Smooth muscle cell (in vitro differentiated cells): ENCODE measurements at regions not wholly inside any gene's neighbourhood (a gene's known extent, or its start where the extent isn't known, plus 50 kb on each side); places are given as distances from the start of the nearest gene placed in this dataset.
"Not testable (repeated sequence)": the region's sequence is repeated elsewhere in the genome, so short reads cannot be mapped to it uniquely, and the experiment has no call there.

Experiments used
- DNase-seq: peaks from one replicate; lab custom pipeline; 2025; ENCODE audit not compliant: unreplicated experiment; lab: John Stamatoyannopoulos, UW
- H2AFZ ChIP-seq: fragments of 200-600 bp; sonication (generic); 2 replicates; pipeline ENCODE4 v1.6.0; 2016; ENCODE audit warnings: antibody characterized with exemption, low read depth, mild to moderate bottlenecking
- H3F3A ChIP-seq: fragments of 200-600 bp; sonication (generic); 2 replicates; pipeline ENCODE4 v1.6.0; 2017; ENCODE audit warnings: antibody characterized with exemption, low read depth
- H3K27ac ChIP-seq: fragments of 200-600 bp; sonication (generic); 2 replicates; pipeline ENCODE4 v1.5.1; 2016; ENCODE audit warnings: low read depth, mild to moderate bottlenecking
- H3K27me3 ChIP-seq: fragments of 200-600 bp; sonication (generic); 2 replicates; pipeline ENCODE4 v1.6.1; 2016; ENCODE audit warnings: low read depth, mild to moderate bottlenecking
- H3K36me3 ChIP-seq: fragments of 200-600 bp; sonication (generic); 2 replicates; pipeline ENCODE4 v1.5.1; 2016; ENCODE audit warnings: low read depth
- H3K4me1 ChIP-seq: fragments of 200-600 bp; sonication (generic); 2 replicates; pipeline ENCODE4 v1.5.1; 2016; ENCODE audit warnings: low read depth
- H3K4me2 ChIP-seq: fragments of 200-600 bp; sonication (generic); 2 replicates; pipeline ENCODE4 v1.6.0; 2016; ENCODE audit warnings: mild to moderate bottlenecking
- H3K4me3 ChIP-seq: fragments of 200-600 bp; sonication (generic); 2 replicates; pipeline ENCODE4 v1.5.1; 2016; ENCODE audit warnings: mild to moderate bottlenecking
- H3K79me2 ChIP-seq: fragments of 200-600 bp; sonication (generic); 2 replicates; pipeline ENCODE4 v1.6.0; 2016; ENCODE audit warnings: low read depth, mild to moderate bottlenecking
- H3K9ac ChIP-seq: fragments of 200-600 bp; sonication (generic); 2 replicates; pipeline ENCODE4 v1.6.0; 2016; ENCODE audit warnings: low read depth
- H3K9me3 ChIP-seq: fragments of 200-600 bp; sonication (generic); replicated peaks from 2 replicates; pipeline ENCODE4 v1.5.1; 2016; ENCODE audit warnings: low read depth
- H4K20me1 ChIP-seq: fragments of 200-600 bp; sonication (generic); 2 replicates; pipeline ENCODE4 v1.6.0; 2016; ENCODE audit warnings: low read depth
- WGBS: methylation state at CpG from one replicate; pipeline ENCODE4 v1.1.7; 2016; ENCODE audit warnings: low lambda C conversion rate; 5-methylcytosine and 5-hydroxymethylcytosine counted together
- TF ChIP-seq, protein P1 (sequence below): fragments of 200-600 bp; sonication (generic); IDR thresholded peaks from 2 replicates; pipeline ENCODE4 v1.5.1; 2017; ENCODE audit warnings: borderline replicate concordance, mild to moderate bottlenecking, antibody characterized with exemption; ENCODE audit not compliant: insufficient read depth, poor library complexity, severe bottlenecking

DNA sequence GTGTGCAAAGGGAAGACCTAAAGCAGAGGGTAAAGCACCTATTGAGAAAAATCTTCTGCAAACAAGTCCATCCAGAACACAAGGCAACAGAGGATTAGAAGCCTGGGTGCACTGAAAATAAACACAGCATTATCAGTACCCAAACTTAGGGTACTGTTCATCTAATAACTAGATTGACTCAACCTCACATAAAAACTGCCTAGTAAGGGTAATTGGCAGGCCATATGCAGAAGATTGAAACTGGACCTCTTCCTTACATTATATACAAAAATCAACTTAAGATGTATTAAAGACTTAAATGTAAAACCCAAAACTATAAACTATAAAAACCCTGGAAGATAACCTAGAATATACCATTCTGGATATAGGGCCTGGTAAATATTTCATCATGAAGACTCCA lies 91.2 kb upstream of the SIRPG start:
- no peaks in the 10 kb centered on the region for H3K4me1 ChIP-seq
- H3K27me3 ChIP-seq, result no peaks in the 10 kb centered on the region
- H3K9ac ChIP-seq, result no peak overlapping the region
- H3K27ac ChIP-seq, result no peak overlapping the region
- no peaks in the 10 kb centered on the region for H4K20me1 ChIP-seq
- H3K4me3 ChIP-seq, result no peak overlapping the region
- H3K79me2 ChIP-seq, result no peaks in the 10 kb centered on the region
- H3K4me2 ChIP-seq, result no peak overlapping the region
- H2AFZ ChIP-seq, result no peak overlapping the region
- TF ChIP-seq, protein P1, sequence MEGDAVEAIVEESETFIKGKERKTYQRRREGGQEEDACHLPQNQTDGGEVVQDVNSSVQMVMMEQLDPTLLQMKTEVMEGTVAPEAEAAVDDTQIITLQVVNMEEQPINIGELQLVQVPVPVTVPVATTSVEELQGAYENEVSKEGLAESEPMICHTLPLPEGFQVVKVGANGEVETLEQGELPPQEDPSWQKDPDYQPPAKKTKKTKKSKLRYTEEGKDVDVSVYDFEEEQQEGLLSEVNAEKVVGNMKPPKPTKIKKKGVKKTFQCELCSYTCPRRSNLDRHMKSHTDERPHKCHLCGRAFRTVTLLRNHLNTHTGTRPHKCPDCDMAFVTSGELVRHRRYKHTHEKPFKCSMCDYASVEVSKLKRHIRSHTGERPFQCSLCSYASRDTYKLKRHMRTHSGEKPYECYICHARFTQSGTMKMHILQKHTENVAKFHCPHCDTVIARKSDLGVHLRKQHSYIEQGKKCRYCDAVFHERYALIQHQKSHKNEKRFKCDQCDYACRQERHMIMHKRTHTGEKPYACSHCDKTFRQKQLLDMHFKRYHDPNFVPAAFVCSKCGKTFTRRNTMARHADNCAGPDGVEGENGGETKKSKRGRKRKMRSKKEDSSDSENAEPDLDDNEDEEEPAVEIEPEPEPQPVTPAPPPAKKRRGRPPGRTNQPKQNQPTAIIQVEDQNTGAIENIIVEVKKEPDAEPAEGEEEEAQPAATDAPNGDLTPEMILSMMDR, result no peak
- H3K9me3 ChIP-seq, result no peaks in the 10 kb centered on the region
- DNase-seq, result no peak
- no peaks in the 10 kb centered on the region for H3K36me3 ChIP-seq
- no peaks in the 10 kb centered on the region for H3F3A ChIP-seq

DNA sequence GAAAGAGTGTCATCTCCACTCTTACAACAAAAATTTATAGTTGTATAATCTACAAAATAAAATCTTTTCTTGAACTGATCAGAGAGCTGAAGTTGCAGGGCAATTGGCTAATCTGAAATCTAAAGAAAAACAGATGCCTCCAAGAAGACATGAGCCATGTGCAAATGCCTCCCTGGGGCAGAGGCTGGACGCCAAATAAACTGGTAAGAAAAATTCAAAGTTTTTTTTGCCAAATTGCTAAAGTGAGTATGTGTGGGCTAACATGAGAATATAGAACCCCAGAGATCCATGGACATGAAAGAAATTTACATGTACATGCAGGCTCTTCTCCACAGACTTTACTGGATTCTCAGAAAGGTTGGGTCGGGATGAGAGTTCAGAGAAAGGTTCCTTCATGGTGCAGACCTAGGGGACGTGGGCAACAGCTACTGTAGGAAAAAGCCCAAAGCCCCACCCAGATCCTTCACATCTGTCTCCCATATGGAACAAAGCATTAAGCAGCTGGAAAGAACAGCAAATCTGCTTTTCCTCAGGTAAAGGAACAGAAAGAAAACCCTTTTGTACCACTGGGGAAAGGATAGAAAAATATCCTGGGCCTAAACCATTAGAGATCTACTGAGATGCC lies 90.5 kb upstream of the SIRPG start:
- 57% methylated on average over 3 of the region's 3 CpGs for WGBS
- no peaks in the 10 kb centered on the region for H3K36me3 ChIP-seq
- no peak overlapping the region for H3K9ac ChIP-seq
- no peak overlapping the region for H3K27ac ChIP-seq
- no peaks in the 10 kb centered on the region for H3F3A ChIP-seq
- H3K9me3 ChIP-seq, result no peaks in the 10 kb centered on the region
- no peak for DNase-seq
- H3K4me1 ChIP-seq, result no peaks in the 10 kb centered on the region
- no peaks in the 10 kb centered on the region for H3K79me2 ChIP-seq
- no peaks in the 10 kb centered on the region for H3K27me3 ChIP-seq
- H2AFZ ChIP-seq, result no peak overlapping the region
- H3K4me2 ChIP-seq, result no peak overlapping the region
- TF ChIP-seq, protein P1, result no peak
- H3K4me3 ChIP-seq, result no peak overlapping the region
- H4K20me1 ChIP-seq, result no peaks in the 10 kb centered on the region

DNA sequence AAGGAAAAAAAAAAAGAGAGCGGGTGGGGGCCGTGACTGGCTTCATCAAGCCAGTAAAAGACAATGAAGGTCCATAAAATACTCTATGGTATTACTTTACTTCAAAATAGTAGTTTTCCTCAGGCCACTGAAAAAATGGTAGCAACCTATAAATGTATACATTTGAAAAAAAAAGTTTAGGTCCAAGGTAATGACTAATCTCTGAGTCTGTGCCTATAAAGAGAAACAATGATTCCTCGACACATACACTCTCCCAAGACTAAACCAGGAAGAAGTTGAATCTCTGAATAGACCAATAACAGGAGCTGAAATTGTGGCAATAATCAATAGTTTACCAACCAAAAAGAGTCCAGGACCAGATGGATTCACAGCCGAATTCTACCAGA lies 84.5 kb upstream of the SIRPG start:
- H2AFZ ChIP-seq, DNase-seq, H3K27ac ChIP-seq, H3K9me3 ChIP-seq, H3K4me2 ChIP-seq, H3K9ac ChIP-seq, H3F3A ChIP-seq, H3K79me2 ChIP-seq, H3K36me3 ChIP-seq, H4K20me1 ChIP-seq, H3K4me1 ChIP-seq, H3K4me3 ChIP-seq, H3K27me3 ChIP-seq: not testable (repeated sequence)
- WGBS, result 93% methylated on average over 3 of the region's 4 CpGs

DNA sequence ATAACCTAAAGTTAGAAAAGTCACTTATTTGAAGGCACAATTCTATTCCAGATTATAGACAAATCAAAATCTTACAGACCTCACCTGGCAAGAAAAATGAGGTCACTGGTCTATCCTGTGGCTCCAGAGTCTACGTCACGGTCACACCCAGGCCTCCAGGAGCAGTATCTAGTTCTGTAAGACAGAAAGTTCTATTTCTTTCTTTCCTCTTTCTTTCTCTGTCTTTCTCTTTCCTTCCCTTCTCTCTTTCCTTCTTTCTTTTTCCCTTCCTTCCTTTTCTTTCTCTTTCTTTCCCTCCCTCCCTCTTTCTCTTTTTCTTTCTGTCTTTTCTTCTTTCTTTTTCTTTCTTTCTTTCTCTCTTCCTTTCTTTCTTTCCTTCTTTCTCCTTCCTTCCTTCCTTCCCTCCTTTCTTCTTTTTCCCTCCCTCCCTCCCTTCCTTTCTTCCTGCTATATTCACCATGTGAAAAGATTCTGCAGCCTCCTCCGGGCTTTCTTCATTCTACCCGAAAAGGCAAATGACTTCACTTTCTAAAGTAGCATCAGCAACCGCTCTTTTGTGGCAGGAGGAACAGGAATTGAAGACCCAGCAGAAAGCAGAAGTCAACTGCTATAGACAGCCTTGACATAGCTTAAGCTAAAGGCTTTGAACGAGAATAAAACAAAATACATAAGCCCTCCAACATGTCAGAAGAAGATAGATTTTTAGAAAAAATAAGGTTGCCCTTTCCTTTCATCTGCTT lies 83.9 kb upstream of the SIRPG start:
- Histone ChIP-seq H3K36me3 (no peaks in the 10 kb centered on the region), H3K9ac (no peak overlapping the region), H3K4me1 (no peaks in the 10 kb centered on the region), H3K9me3 (no peaks in the 10 kb centered on the region), H3F3A (no peaks in the 10 kb centered on the region), H3K79me2 (no peaks in the 10 kb centered on the region), H3K4me3 (no peak overlapping the region), H2AFZ (no peak overlapping the region), H3K27me3 (peaks cover 5% of the 10 kb centered on the region), H3K4me2 (no peak overlapping the region), H3K27ac (no peak overlapping the region), H4K20me1 (no peaks in the 10 kb centered on the region)
- DNase-seq, result no peak
- WGBS, result 88% methylated on average over 6 of the region's 6 CpGs
- TF ChIP-seq, protein P1, result no peak
